Lower leg skin (tissue), 4 donors: ENCODE measurements at regions not wholly inside any gene's neighbourhood (a gene's known extent, or its start where the extent isn't known, plus 50 kb on each side); places are given as distances from the start of the nearest gene placed in this dataset.

ENCODE experiments used
- DNase-seq, 2 donors: peaks; one replicate each; pipeline ENCODE4 v3.0.0-alpha.2; 2019; ENCODE audit warnings: low spot score in 2 of 2
- H3K4me3 ChIP-seq: fragments of 200-600 bp; sonication (generic); 2 replicates; pipeline ENCODE4 v1.5.1; 2017; ENCODE audit warnings: mild to moderate bottlenecking, low read depth; ENCODE audit not compliant: poor library complexity, severe bottlenecking
- CTCF ChIP-seq, 3 donors: fragments of 450-650 bp; IDR thresholded peaks; one replicate each; pipeline ENCODE4 v1.5.1; 2016; ENCODE audit warnings: antibody characterized with exemption in 3 of 3, mild to moderate bottlenecking in 3 of 3, moderate library complexity in 2 of 3
- POLR2A ChIP-seq, 2 donors: fragments of 450-650 bp; IDR thresholded peaks; one replicate each; pipeline ENCODE4 v1.6.1; 2016 to 2017; ENCODE audit warnings: antibody characterized with exemption in 2 of 2, mild to moderate bottlenecking in 1 of 2, moderate library complexity in 1 of 2
- WGBS, 2 donors: methylation state at CpG; one replicate each; pipeline ENCODE4 v1.1.5; 2018; 5-methylcytosine and 5-hydroxymethylcytosine counted together
- intact Hi-C: fragments of 100-400 bp; cut with DNase I; formaldehyde crosslinking; loops from one replicate; pipeline ENCODE4 v1.15.0; 2023; ENCODE audit warnings: low total_unique reads

DNA sequence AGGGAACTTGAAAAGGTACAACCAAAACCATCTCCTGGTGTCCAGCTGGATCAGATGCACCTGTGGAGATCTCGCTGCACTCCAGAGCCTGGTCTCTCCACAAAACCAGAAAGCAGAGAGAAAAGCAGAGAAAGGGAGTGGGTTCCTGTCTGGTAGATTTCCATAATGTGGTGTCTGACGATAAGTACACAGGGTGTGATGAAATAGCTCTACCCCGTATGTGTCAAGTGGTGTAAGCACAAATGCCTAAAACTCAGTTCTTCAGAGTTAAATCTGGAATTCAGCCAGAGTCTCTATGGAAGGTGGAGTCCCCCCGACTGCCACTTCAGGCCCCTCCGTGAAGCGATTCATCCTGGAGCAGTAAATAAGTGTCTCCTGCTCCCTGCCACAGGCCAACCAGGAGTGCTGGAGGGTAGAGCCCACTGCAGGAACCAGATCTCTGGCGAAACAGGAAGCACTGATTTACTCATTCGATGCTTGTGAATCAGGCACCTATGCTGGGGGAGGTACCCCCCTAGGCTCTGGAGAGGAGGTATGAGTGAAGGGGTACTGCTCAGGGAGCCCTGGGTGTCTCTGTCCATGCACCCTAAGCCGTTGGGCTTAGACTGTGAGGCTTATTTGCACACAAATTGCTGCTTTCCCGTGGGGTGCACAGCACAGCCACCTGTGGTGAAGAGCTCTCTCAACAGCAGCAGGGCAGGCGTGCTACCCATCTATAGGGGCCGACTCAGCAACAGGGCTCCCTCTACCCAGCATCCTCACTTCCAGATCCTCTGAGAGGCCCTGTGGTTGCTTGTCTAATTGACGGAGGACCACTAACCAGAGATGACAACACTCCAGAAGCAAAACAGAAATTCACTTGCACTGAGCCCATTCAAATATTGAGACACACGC lies 97.1 kb upstream of the MYOCD start:
- H3K4me3 ChIP-seq = no peak overlapping the region
- no peak for DNase-seq
- TF ChIP-seq POLR2A (IDR thresholded peaks at IDR 0.05) = no peak
- intact Hi-C loops = no loop called here
- WGBS, 2 donors = 42 to 43% methylated on average over 14 of the region's 14 CpGs

DNA sequence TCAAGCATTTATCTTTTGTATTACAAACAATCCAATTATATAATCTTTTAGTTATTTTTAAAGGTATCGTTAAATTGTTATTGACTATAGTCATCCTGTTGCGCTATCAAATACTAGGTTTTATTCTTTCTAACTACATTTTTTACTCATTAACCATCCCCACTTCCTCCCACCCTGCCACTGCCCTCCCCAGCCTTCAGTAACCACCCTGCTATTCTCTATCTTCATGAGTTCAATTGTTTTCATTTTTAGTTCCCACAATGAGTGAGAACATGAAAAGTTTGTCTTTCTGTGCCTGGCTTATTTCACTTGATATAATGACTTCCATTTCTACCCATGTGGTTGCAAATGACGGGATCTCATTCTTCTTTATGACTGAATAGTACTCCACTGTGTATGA lies 94.1 kb upstream of the MYOCD start:
- intact Hi-C loops = no loop called here
- DNase-seq = no peak
- WGBS, 2 donors = 87 to 95% methylated on average over 3 of the region's 3 CpGs
- no peak overlapping the region for H3K4me3 ChIP-seq
- TF ChIP-seq CTCF (IDR thresholded peaks at IDR 0.05) = no peak

DNA sequence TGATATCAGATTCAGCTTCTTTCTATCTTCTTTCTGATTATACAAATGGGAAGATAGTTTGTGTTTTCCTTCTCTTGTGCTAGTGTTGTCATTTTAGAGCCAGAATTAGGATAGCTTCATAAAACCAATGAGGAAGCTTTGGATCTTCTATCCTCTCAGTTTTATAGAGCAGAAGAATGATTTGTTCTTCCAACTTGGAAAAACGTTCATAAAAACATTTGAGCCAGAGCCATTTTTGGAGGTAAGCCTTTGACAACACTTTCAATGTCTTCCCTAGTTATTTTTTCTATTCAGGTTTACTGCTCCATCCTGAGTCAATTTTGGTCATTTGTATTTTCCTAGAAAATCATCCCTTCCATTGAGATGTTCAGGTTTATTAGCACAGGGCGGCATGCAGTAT lies 91.2 kb upstream of the MYOCD start:
- intact Hi-C loops = no loop called here
- no peak for DNase-seq
- WGBS, 2 donors = 54 to 63% methylated on average over 2 of the region's 2 CpGs
- no peak for TF ChIP-seq CTCF (IDR thresholded peaks at IDR 0.05)
- no peak for TF ChIP-seq POLR2A (IDR thresholded peaks at IDR 0.05)
- no peak overlapping the region for H3K4me3 ChIP-seq

DNA sequence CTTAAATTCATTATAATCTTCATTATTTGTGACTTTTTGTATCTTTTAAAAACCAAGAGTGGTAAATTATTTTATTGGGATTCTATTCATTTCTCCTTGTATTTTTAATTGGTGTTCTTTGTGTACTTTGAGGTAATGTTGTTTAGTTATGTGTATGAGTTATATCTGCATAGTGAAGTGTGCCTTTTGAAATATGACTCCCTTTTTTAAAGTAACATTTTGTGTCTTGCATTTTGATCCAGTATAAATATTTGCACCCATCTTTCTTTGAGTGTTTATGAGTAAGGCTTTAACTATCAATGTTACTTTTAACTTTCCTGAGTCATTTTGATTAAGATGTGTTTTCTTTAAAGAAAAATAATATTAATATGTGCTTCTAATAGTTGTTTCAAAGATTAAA lies 90.0 kb upstream of the MYOCD start:
- TF ChIP-seq POLR2A (IDR thresholded peaks at IDR 0.05) (no peak), CTCF (IDR thresholded peaks at IDR 0.05) (no peak)
- H3K4me3 ChIP-seq = no peak overlapping the region
- no peak for DNase-seq
- intact Hi-C loops = no loop called here

DNA sequence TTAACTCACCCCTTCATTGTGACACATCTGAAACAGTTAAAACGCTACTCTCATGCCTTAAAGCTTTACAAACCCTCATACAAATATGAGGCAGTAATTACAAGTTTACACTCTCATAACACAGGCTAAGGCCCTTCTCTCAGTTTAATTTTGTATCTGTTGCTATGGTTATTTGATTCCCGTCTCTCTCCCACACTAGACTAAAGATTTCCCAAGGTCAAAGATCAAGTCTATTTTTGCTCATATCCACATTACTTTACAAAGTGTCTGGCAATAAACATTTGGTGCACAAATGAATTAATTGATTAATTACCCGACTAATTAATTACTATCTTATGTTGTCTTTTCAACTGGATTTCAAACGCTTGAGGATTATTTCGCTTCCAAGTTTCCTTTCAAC lies 86.4 kb upstream of the MYOCD start:
- no peak for TF ChIP-seq POLR2A (IDR thresholded peaks at IDR 0.05)
- TF ChIP-seq CTCF (IDR thresholded peaks at IDR 0.05) = no peak
- no peak overlapping the region for H3K4me3 ChIP-seq
- intact Hi-C loops = no loop called here
- DNase-seq = no peak
- WGBS, 2 donors = 66 to 71% methylated on average over 5 of the region's 5 CpGs

DNA sequence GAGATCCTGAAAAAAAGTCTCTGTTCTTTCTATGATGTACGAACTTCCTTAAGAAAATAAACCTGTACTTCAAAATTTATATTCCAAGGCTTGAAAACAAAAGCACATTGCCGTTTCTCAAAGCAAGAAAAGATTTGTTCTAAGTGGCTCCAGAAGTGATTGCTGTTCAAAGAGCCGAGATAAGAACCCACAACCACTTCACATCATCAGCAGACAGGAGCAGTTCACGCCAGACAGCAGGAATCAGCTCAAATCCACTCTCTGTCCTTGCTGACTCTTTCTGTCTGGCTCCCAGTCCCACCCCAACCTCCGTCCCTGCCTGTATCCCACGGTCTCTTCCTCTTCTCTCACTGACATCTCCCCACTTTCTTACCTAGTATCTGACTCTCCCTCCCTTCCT lies 85.0 kb upstream of the MYOCD start:
- TF ChIP-seq POLR2A (IDR thresholded peaks at IDR 0.05) (no peak), CTCF (IDR thresholded peaks at IDR 0.05) (no peak)
- H3K4me3 ChIP-seq = no peak overlapping the region
- intact Hi-C loops = no loop called here
- 51 to 60% methylated on average over 6 of the region's 6 CpGs for WGBS, 2 donors
- no peak for DNase-seq
